RCC 7860 (cell line): ENCODE measurements at regions not wholly inside any gene's neighbourhood (a gene's known extent, or its start where the extent isn't known, plus 50 kb on each side); places are given as distances from the start of the nearest gene placed in this dataset.

ENCODE experiments used
- DNase-seq: peaks from one replicate; pipeline ENCODE4 v3.0.0-alpha.2; 2015; ENCODE audit warnings: low spot score
- FAIRE-seq: peaks from 2 replicates; lab custom pipeline; 2012; peaks lifted over from hg19 to GRCh38; lab: Jason Lieb, UNC

GRCh38 chr2:146496248-146496647, 1348.6 kb upstream of the ACVR2A start:
- no peak for FAIRE-seq
- no peak for DNase-seq

GRCh38 chr2:146489386-146489785, 1355.4 kb upstream of the ACVR2A start:
- FAIRE-seq (peak; percentile 69), DNase-seq (peak; percentile 55)

GRCh38 chr2:146481629-146482028, 1363.2 kb upstream of the ACVR2A start:
- FAIRE-seq (peak; percentile 56), DNase-seq (peak; percentile 39)

- DNase-seq: no peak
- FAIRE-seq: no peak
These were observed 1367.4 kb upstream of the ACVR2A start for GRCh38 chr2:146477383-146477782.

- DNase-seq: no peak
- no peak for FAIRE-seq
These were observed 1376.3 kb upstream of the ACVR2A start for GRCh38 chr2:146468578-146468977.

GRCh38 chr2:146467425-146467824, 1377.4 kb upstream of the ACVR2A start:
- FAIRE-seq (no peak), DNase-seq (no peak)

- DNase-seq: no peak
- FAIRE-seq: no peak
These were observed 1379.4 kb upstream of the ACVR2A start for GRCh38 chr2:146465460-146465859.

- no peak for DNase-seq
- FAIRE-seq: no peak
These were observed 1383.8 kb upstream of the ACVR2A start for GRCh38 chr2:146461068-146461467.

GRCh38 chr2:146458585-146458984, 1386.2 kb upstream of the ACVR2A start:
- FAIRE-seq (no peak), DNase-seq (no peak)

GRCh38 chr2:146457221-146457620, 1387.6 kb upstream of the ACVR2A start:
- FAIRE-seq (no peak), DNase-seq (peak; percentile 15)

GRCh38 chr2:146455325-146455724, 1389.5 kb upstream of the ACVR2A start:
- no peak for DNase-seq
- no peak for FAIRE-seq

- no peak for FAIRE-seq
- no peak for DNase-seq
These were observed 1392.9 kb upstream of the ACVR2A start for GRCh38 chr2:146451972-146452371.

GRCh38 chr2:146450131-146450530, 1394.7 kb upstream of the ACVR2A start:
- no peak for FAIRE-seq

GRCh38 chr2:146444987-146445386, 1399.8 kb upstream of the ACVR2A start:
- FAIRE-seq (no peak), DNase-seq (no peak)

More at GRCh38 chr2:146450131-146450530, 1394.7 kb upstream of the ACVR2A start:
- DNase-seq: no peak

GRCh38 chr2:146444085-146444484, 1400.7 kb upstream of the ACVR2A start:
- FAIRE-seq (no peak), DNase-seq (no peak)

GRCh38 chr2:146438246-146438645, 1406.6 kb upstream of the ACVR2A start:
- no peak for DNase-seq
- FAIRE-seq: no peak

- no peak for DNase-seq
- FAIRE-seq: no peak
These were observed 1407.1 kb upstream of the ACVR2A start for GRCh38 chr2:146437712-146438111.

GRCh38 chr2:146433116-146433875, 1411.5 kb upstream of the ACVR2A start:
- DNase-seq (no peak), FAIRE-seq (no peak)

- no peak for FAIRE-seq
- no peak for DNase-seq
These were observed 1415.5 kb upstream of the ACVR2A start for GRCh38 chr2:146429366-146429765.

GRCh38 chr2:146417942-146418341, 1426.9 kb upstream of the ACVR2A start:
- FAIRE-seq: no peak
- DNase-seq: no peak

- FAIRE-seq: no peak
- no peak for DNase-seq
These were observed 1429.5 kb upstream of the ACVR2A start for GRCh38 chr2:146415291-146415690.

GRCh38 chr2:146414456-146414855, 1430.4 kb upstream of the ACVR2A start:
- no peak for FAIRE-seq
- DNase-seq: no peak

GRCh38 chr2:146413086-146413610, 1431.7 kb upstream of the ACVR2A start:
- DNase-seq (no peak), FAIRE-seq (no peak)
